GM12872 (cell line): ENCODE measurements at regions not wholly inside any gene's neighbourhood (a gene's known extent, or its start where the extent isn't known, plus 50 kb on each side); places are given as distances from the start of the nearest gene placed in this dataset.

ENCODE experiments used
- CTCF ChIP-seq: IDR thresholded peaks from 3 replicates; pipeline ENCODE4 v1.5.1; 2011; ENCODE audit warnings: low read depth, mild to moderate bottlenecking, low read length, moderate library complexity; ENCODE audit not compliant: insufficient read depth

- TF ChIP-seq CTCF = no peak
Measured at GRCh38 chr15:89410039-89410435, 75.4 kb upstream of the POLG start.

- TF ChIP-seq CTCF = no peak
Measured at GRCh38 chr15:89409184-89410038, 74.8 kb upstream of the POLG start.

GRCh38 chr15:89408372-89409183, 74.0 kb upstream of the POLG start:
- no peak for TF ChIP-seq CTCF

GRCh38 chr15:89406940-89407607, 72.5 kb upstream of the POLG start:
- TF ChIP-seq CTCF = no peak

GRCh38 chr15:89406218-89406939, 71.8 kb upstream of the POLG start:
- TF ChIP-seq CTCF = no peak

GRCh38 chr15:89405494-89405893, 70.9 kb upstream of the POLG start:
- TF ChIP-seq CTCF = no peak
